Activated CD8-positive, alpha-beta memory T cell treated with anti-CD3 and anti-CD28 coated beads, Interleukin-2, amount 10 ng/mL, durations not matched to agents 7 days and 5 days (primary cell): ENCODE measurements at regions not wholly inside any gene's neighbourhood (a gene's known extent, or its start where the extent isn't known, plus 50 kb on each side); places are given as distances from the start of the nearest gene placed in this dataset.
"Not testable (repeated sequence)": the region's sequence is repeated elsewhere in the genome, so short reads cannot be mapped to it uniquely, and the experiment has no call there.

ENCODE experiments used
- ATAC-seq: fragments of 150-1000 bp; cut with Tn5 transposase; one replicate; pipeline ENCODE4 v1.10.0; 2021; ENCODE audit warnings: moderate library complexity
- CTCF ChIA-PET: fragments of 350-600 bp; sonication (Branson Sonifier 250); formaldehyde crosslinking; loops from one replicate; lab custom pipeline; 2021; ENCODE audit warnings: antibody characterized with exemption; lab: Charles Lee
- DNase-seq: peaks from one replicate; pipeline ENCODE4 v3.0.0-alpha.2; 2020
- H3K27ac Mint-ChIP-seq: one replicate; pipeline ENCODE4 v1.8.0; 2021; ENCODE audit warnings: mild to moderate bottlenecking, mixed read lengths
- H3K27me3 Mint-ChIP-seq: one replicate; pipeline ENCODE4 v1.8.0; 2021; ENCODE audit warnings: mixed read lengths
- H3K36me3 Mint-ChIP-seq: one replicate; pipeline ENCODE4 v1.8.0; 2021; ENCODE audit warnings: mild to moderate bottlenecking, mixed read lengths
- H3K4me1 Mint-ChIP-seq: one replicate; pipeline ENCODE4 v1.8.0; 2021; ENCODE audit warnings: mixed read lengths
- H3K4me3 Mint-ChIP-seq: one replicate; pipeline ENCODE4 v1.8.0; 2021; ENCODE audit warnings: mild to moderate bottlenecking, moderate library complexity, mixed read lengths
- H3K9me3 Mint-ChIP-seq: one replicate; pipeline ENCODE4 v1.8.0; 2022; ENCODE audit warnings: low read depth, mixed read lengths

DNA sequence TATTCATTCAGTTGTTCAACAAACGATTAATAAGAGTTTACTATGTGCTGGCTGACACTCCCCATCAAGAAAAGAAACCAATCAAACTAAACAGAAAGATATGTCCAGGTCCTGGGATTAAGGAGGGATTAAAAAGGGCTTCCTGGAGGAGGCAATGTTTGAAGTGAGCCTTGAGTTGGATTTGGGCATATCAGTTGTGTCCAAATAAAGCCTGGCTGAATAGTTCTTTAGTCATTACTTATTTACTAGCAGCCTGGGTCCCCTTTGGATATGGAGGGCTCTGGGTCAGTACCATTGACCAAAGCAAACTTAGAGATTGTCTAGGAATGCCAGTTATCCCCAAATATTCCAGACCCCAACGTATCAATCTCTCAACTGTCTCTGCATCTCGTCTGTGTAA, 117.7 kb downstream of the COPRS start:
- no peak overlapping the region for H3K27ac Mint-ChIP-seq
- DNase-seq (no peak), ATAC-seq (no peak)
- peaks cover 51% of the 10 kb centered on the region for H3K27me3 Mint-ChIP-seq
- CTCF ChIA-PET = no interaction called here
- H3K4me1 Mint-ChIP-seq = no peaks in the 10 kb centered on the region
- H3K9me3 Mint-ChIP-seq = no peaks in the 10 kb centered on the region
- H3K4me3 Mint-ChIP-seq = no peak overlapping the region
- no peaks in the 10 kb centered on the region for H3K36me3 Mint-ChIP-seq

DNA sequence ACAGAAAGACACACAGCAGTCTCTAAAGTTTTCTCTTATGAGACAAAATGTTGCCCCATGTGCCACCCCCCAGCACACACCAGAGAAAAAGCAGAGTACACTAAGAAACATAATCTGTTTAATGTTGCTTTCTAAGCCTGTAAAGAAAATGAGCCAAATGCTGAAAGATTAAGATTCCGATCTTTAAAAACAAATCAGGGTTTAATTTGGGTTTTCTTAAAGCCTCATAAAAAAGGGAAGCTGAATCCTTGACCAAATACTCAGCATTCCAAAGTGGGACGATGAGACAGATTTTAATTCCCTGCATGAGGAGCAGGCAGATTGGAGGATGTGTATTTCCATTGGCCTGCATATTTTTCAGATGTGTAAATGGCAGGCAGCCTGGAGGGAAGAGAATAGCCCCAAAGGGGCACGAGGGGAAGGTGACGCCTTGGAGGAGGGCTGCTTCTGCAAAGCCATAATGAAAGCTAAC, 118.4 kb downstream of the COPRS start:
- ATAC-seq (no peak), DNase-seq (no peak)
- no peaks in the 10 kb centered on the region for H3K9me3 Mint-ChIP-seq
- CTCF ChIA-PET = no interaction called here
- H3K36me3 Mint-ChIP-seq = no peaks in the 10 kb centered on the region
- H3K4me3 Mint-ChIP-seq = no peak overlapping the region
- peaks cover 49% of the 10 kb centered on the region for H3K27me3 Mint-ChIP-seq
- no peak overlapping the region for H3K27ac Mint-ChIP-seq
- H3K4me1 Mint-ChIP-seq = no peaks in the 10 kb centered on the region

DNA sequence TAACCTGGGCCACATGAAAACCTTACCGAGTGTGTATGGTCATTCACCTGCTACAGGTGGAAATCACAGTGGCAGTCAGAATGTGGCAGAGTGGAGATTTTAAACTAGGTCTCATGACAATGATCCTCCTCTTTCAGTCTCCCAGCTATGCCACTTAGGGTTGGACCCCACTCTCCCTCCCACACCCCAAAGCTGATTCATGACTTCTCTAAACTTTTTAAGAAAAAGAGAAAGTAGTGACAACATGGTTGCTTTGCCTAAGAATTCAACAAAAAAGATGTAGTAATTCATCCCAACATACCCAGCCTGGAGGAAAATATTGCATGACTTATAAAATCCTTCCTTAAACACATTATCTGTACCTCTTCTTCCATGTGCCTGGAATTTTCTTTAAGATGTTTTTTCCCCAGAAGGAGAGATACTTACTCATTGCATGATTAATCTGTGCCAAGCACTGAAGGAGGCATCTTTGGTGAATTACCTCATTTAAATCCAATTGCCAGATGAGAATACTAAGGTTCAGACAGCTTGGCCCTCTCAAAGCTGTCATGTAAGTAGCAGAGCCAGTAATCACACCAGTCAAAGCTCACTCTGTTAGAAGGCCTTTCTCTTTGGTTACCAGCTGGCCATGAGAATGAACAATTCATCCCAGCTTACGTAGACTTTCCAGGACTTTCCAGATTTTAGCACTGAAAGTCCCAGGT, 119.9 kb downstream of the COPRS start:
- Mint-ChIP-seq H3K4me1 (no peaks in the 10 kb centered on the region), H3K9me3 (no peaks in the 10 kb centered on the region), H3K36me3 (no peaks in the 10 kb centered on the region), H3K27ac (no peak overlapping the region), H3K27me3 (peaks cover 39% of the 10 kb centered on the region), H3K4me3 (no peak overlapping the region)
- CTCF ChIA-PET = no interaction called here
- no peak for ATAC-seq
- no peak for DNase-seq

DNA sequence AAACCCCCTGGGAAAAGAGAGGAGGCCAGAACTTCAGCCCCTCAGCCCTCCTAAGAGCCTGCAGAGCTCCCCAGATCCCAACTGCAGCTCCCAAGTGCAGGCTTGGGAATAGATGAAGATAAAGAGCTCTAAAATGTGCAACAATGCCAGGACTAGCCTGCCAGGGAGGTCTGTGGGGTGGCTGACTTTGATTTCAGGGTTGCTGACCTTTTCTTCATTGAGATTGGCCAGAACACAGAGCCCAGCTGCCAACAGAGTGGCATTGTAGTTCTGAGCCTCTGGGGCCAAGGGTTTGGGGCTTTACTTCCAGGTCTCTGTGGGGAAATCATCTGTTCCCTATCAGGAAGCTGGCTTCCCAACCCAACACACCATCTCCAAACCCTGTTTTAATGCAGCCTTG, 120.6 kb downstream of the COPRS start:
- no peak for ATAC-seq
- DNase-seq = no peak
- Mint-ChIP-seq H3K4me1 (no peaks in the 10 kb centered on the region), H3K9me3 (no peaks in the 10 kb centered on the region), H3K4me3 (no peak overlapping the region), H3K36me3 (no peaks in the 10 kb centered on the region), H3K27ac (no peak overlapping the region), H3K27me3 (peaks cover 33% of the 10 kb centered on the region)
- CTCF ChIA-PET = no interaction called here

DNA sequence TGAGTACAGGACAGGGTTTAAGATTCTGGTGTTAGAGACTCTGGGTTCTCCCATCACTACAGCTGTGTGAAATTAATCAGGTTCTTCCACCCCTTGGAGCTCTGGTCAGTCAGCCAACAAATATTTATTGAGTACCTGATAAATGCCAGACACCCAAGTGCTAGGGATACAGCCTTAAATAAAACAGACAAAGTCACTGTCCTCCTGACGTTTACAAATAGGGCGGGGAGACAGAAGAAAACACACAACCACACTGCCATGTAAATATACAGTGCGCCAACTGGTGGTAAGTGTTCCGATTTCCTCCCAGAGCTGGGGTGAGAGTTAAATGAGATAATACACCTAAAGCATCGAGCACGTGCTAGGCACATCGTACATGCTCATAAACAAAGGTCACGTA, 121.0 kb downstream of the COPRS start:
- DNase-seq (no peak), ATAC-seq (no peak)
- Mint-ChIP-seq H3K4me3 (no peak overlapping the region), H3K27me3 (peaks cover 29% of the 10 kb centered on the region), H3K9me3 (no peaks in the 10 kb centered on the region), H3K27ac (no peak overlapping the region), H3K4me1 (no peaks in the 10 kb centered on the region), H3K36me3 (no peaks in the 10 kb centered on the region)
- CTCF ChIA-PET = no interaction called here

DNA sequence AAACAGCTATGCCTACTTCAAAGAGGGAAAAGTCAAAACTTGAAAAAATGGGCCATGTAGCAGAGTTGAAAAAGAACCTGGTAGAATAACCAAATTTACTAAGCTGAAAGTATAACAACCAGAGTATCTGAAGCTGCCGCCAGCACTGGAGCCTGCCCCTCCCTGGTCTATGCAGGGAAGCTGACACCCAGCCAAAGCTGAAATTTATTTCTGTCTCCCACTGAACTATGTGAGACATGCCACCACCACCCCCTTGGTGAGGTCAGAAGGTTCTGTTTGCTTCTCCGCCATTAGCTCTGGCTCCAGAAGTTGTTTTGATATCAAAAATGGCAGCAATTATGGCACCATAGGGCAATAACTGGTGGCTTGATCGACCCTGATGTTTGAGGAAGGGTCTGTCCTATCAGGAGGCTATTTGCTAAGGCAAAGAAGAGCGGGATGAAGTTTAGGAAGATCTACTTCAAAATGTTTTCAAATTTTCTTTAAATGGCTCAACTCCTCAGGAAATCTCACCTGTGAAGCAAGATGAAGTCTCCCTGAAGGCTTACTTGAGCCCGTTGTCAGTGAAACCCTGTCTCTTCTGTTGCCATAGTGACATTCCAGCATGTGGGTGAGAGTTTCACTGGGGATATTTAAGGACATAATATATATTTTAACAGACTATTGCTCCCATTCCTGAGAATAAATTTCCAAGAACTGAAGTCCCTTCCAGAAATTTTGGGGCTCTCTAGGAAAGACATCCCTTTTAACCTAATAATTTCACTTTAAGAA, 122.0 kb downstream of the COPRS start:
- CTCF ChIA-PET = interaction anchor here (0.7 kb wide), 1 partner anchor 1144 kb away, joined by 3 read pairs; no protein-coding TSS in a partner anchor
- Mint-ChIP-seq H3K9me3 (no peaks in the 10 kb centered on the region), H3K4me3 (no peak overlapping the region), H3K36me3 (no peaks in the 10 kb centered on the region), H3K27me3 (peaks cover 22% of the 10 kb centered on the region), H3K27ac (no peak overlapping the region), H3K4me1 (no peaks in the 10 kb centered on the region)
- DNase-seq (no peak), ATAC-seq (no peak)

DNA sequence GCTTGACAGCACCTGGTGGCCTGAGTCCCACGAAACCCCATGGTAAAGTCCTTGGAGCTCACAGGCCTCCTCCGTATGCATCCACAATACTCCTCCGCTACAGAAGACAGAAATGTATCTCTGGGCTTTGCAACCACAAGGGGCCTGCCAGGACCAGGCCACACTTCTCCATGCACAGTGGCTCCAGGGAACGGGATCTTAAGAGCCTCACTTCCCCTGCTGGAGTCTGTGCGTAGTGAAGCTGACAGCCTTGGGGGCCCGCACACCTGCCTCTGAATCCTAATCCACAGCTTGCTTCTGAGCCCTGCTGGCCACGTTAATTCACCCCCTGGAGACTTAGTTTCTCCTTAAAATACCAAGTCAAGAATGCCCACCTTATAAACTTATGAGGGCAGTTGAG, 125.7 kb downstream of the COPRS start:
- no peaks in the 10 kb centered on the region for H3K36me3 Mint-ChIP-seq
- no peak overlapping the region for H3K27ac Mint-ChIP-seq
- no peak for ATAC-seq
- peaks cover 4% of the 10 kb centered on the region for H3K27me3 Mint-ChIP-seq
- H3K4me3 Mint-ChIP-seq = no peak overlapping the region
- H3K4me1 Mint-ChIP-seq = no peaks in the 10 kb centered on the region
- no peak for DNase-seq
- H3K9me3 Mint-ChIP-seq = no peaks in the 10 kb centered on the region
- CTCF ChIA-PET = no interaction called here

DNA sequence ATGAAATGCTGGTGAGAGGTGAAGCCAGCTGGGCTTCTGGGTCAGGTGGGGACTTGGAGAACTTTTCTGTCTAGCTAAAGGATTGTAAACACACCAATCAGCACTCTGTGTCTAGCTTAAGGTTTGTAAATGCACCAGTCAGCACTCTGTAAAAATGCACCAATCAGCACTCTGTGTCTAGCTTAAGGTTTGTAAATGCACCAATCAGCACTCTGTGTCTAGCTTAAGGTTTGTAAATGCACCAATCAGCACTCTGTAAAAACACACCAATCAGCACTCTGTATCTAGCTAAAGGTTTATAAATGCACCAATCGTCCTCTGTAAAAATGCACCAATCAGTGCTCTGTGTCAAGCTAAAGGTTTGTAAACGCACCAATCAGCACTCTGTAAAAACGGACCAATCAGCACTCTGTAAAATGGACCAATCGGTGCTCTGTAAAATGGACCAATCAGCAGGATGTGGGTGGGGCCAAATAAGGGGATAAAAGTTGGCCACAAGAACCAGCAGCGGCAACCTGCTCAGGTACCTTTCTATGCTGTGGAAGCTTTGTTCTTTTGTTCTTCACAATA, 127.4 kb downstream of the COPRS start:
- H3K9me3 Mint-ChIP-seq, H3K36me3 Mint-ChIP-seq: not testable (repeated sequence)

DNA sequence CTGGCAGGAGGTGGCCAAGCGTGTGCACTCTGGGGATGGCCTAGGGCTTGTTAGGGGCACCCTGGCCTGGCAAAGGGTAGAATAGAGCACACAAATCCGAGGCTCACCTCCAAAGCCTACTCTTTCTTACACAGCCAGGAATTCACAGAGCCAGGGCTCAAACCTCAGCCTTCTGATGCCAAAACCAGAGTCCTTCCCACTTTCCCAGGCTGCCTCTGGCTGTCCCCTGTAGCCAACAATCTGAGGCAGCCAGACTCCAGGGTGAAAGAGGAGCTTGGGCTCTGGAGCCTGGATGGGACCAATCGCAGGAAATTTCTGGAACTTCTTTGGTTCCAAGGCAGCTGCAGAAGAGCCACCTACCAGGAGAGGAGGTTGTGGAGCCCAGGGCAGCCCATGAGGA, 127.9 kb downstream of the COPRS start:
- CTCF ChIA-PET = interaction anchor here (1.3 kb wide), 1 partner anchor 111 kb away, joined by 3 read pairs; no protein-coding TSS in a partner anchor
- Mint-ChIP-seq H3K4me1 (no peaks in the 10 kb centered on the region), H3K27ac (no peak overlapping the region), H3K27me3 (no peaks in the 10 kb centered on the region), H3K4me3 (no peak overlapping the region), H3K9me3 (no peaks in the 10 kb centered on the region), H3K36me3 (no peaks in the 10 kb centered on the region)
- ATAC-seq = no peak
- no peak for DNase-seq

More for the DNA sequence above, 127.4 kb downstream of the COPRS start:
- H3K4me3 Mint-ChIP-seq, DNase-seq, H3K27me3 Mint-ChIP-seq, H3K27ac Mint-ChIP-seq, ATAC-seq, H3K4me1 Mint-ChIP-seq: not testable (repeated sequence)
- CTCF ChIA-PET = interaction anchor here (1.3 kb wide), 1 partner anchor 110 kb away, joined by 3 read pairs; no protein-coding TSS in a partner anchor

DNA sequence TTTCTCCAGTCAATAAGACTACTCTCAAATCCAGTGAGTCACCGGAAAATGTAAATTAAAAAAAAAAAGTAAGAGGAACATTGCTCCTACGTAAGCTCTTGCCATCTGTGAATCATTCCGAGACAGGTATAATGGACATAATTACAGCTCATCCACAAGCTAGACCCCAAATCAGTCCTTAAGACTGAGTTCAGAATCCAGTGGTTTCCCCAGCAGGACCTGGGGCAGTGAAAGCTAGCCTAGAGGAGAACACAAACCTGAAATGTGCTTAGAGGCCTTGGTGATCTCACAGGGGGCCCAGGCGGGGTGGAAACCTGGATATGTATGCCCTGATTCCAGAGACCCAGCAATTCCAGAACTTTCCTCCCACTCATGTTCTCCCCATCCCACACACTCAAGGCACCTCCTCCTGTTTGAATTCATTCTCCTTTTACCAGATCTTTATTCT, 132.0 kb downstream of the COPRS start:
- no peaks in the 10 kb centered on the region for H3K36me3 Mint-ChIP-seq
- H3K4me3 Mint-ChIP-seq = no peak overlapping the region
- no peaks in the 10 kb centered on the region for H3K4me1 Mint-ChIP-seq
- H3K27ac Mint-ChIP-seq = no peak overlapping the region
- no peak for ATAC-seq
- CTCF ChIA-PET = interaction anchor here (1.2 kb wide), 1 partner anchor 111 kb away, joined by 3 read pairs; no protein-coding TSS in a partner anchor
- H3K27me3 Mint-ChIP-seq = no peaks in the 10 kb centered on the region
- no peak for DNase-seq
- H3K9me3 Mint-ChIP-seq = no peaks in the 10 kb centered on the region

DNA sequence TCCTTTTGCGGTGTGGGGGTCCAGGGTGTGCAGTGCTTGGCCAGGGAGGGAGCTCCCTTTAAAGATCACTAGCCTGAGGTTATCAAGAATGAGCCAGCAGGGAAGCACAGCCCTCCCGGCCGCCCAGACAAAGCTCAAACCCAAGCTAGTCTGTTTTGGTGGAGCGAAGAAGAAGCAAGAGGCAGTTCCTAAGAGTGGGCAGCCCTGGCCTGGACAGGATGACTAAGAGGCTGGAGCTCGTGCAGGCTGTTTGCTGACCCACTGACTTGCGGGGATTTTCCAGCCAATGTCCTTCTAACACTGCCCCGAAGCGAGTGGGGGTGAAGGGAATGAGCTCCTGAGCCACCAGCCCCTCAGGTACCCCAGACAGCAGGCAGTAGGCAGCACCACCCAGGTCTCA, 134.4 kb downstream of the COPRS start:
- Mint-ChIP-seq H3K27me3 (no peaks in the 10 kb centered on the region), H3K9me3 (no peaks in the 10 kb centered on the region), H3K36me3 (no peaks in the 10 kb centered on the region), H3K27ac (no peak overlapping the region), H3K4me1 (no peaks in the 10 kb centered on the region), H3K4me3 (no peak overlapping the region)
- no peak for ATAC-seq
- DNase-seq = no peak
- CTCF ChIA-PET = interaction anchor here (0.6 kb wide), 1 partner anchor 259 kb away, joined by 3 read pairs; no protein-coding TSS in a partner anchor

DNA sequence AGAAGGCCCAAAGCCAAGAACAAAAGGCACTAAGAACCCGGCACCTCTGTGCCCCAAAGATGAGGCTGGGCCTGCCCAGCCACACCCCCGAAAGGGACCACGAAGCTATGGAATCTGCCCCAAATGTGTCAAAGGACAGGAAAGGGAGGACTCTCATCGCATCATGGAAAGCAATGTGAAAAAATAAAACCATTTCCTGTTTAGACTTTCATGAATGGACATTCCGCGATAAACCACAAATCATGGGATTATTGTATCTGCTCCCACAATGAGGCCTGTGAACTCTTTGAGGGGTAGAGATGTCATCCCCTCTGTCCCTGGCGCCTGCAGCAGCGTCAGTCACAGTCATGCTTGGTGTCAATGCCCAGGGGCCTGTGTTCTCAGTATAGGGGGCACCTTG, 135.0 kb downstream of the COPRS start:
- Mint-ChIP-seq H3K27ac (no peak overlapping the region), H3K27me3 (peaks cover 5% of the 10 kb centered on the region), H3K4me3 (no peak overlapping the region), H3K4me1 (no peaks in the 10 kb centered on the region), H3K9me3 (no peaks in the 10 kb centered on the region), H3K36me3 (no peaks in the 10 kb centered on the region)
- CTCF ChIA-PET = no interaction called here
- DNase-seq (no peak), ATAC-seq (no peak)

DNA sequence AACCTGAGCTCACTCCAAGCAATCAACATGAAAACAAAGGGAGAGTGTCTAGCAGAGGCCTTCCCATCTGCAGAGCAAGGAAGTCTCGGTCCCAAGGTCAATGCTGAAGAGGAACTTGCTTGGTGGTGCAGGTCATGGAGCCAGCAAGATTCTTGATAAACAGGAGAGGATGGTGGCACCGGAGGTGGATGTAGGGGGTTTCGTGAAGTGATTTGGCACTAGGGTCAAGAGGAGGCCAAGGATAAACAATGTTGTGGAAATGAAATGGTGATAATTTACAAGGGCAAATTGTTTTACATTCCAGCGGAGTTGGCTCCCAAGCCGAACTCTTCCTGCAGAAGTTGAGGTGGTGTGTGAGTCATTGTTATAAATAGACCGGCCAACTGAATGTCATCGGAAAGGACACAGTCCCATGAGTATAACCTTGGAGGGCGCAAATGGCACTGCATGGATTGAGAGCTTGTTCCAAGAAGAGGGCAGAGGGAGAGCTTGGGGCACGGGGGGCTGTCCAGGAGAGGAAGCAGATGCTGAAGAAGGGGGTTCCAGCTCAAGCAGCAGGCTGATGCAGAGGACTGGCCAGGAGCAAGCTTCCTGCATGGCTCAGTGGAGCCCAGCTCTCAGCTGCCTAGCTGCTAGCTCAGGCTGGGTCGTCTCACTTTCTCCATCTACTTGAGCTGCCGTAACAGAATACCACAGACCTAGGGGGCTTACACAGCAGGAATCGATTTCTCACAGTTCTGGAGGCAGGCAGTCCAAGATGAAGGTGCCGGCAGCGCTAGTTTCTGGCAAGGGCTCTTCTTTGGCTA, 136.6 kb downstream of the COPRS start:
- H3K36me3 Mint-ChIP-seq = no peaks in the 10 kb centered on the region
- DNase-seq (no peak), ATAC-seq (no peak)
- peaks cover 5% of the 10 kb centered on the region for H3K27me3 Mint-ChIP-seq
- CTCF ChIA-PET = interaction anchor here (1.0 kb wide), 1 partner anchor 10 kb away, joined by 3 read pairs; no protein-coding TSS in a partner anchor
- H3K27ac Mint-ChIP-seq = no peak overlapping the region
- H3K4me1 Mint-ChIP-seq = no peaks in the 10 kb centered on the region
- H3K4me3 Mint-ChIP-seq = no peak overlapping the region
- no peaks in the 10 kb centered on the region for H3K9me3 Mint-ChIP-seq
